Breast epithelium (tissue), 4 donors: ENCODE measurements at regions not wholly inside any gene's neighbourhood (a gene's known extent, or its start where the extent isn't known, plus 50 kb on each side); places are given as distances from the start of the nearest gene placed in this dataset.
"Not testable (repeated sequence)": the region's sequence is repeated elsewhere in the genome, so short reads cannot be mapped to it uniquely, and the experiment has no call there.

Experiments used
- DNase-seq, 2 donors: peaks; one replicate each; pipeline ENCODE4 v3.0.0-alpha.2; 2019; ENCODE audit warnings: low spot score in 2 of 2
- H3K27ac ChIP-seq, 2 donors: fragments of 200-600 bp; sonication (generic) in 1 of 2; one replicate each; pipeline ENCODE4 v1.5.1; 2016 to 2019; ENCODE audit warnings: mild to moderate bottlenecking in 1 of 2
- H3K27me3 ChIP-seq, 2 donors: fragments of 200-600 bp; sonication (generic) in 1 of 2; one replicate each; pipeline versions ENCODE4 v1.5.1 to v1.6.0; 2017 to 2019; ENCODE audit warnings: control low read depth in 1 of 2, mild to moderate bottlenecking in 1 of 2
- H3K36me3 ChIP-seq: fragments of 200-600 bp; one replicate; pipeline ENCODE4 v1.5.1; 2019
- H3K4me1 ChIP-seq, 2 donors: fragments of 200-600 bp; sonication (generic); one replicate each; pipeline ENCODE4 v1.5.1; 2016 to 2019; ENCODE audit warnings: control low read depth in 1 of 2
- H3K4me3 ChIP-seq, 3 donors: fragments of 200-600 bp; sonication (generic); 1 replicate in 2 of 3; 2 replicates in 1 of 3; pipeline ENCODE4 v1.5.1; 2016 to 2019; ENCODE audit warnings: mild to moderate bottlenecking in 3 of 3, moderate library complexity in 2 of 3
- H3K9me3 ChIP-seq, 2 donors: fragments of 200-600 bp; sonication (generic) in 1 of 2; one replicate each; pipeline ENCODE4 v1.5.1; 2016 to 2019; ENCODE audit warnings: control low read depth in 1 of 2
- CTCF ChIP-seq, 3 donors: fragments of 450-650 bp; IDR thresholded peaks; one replicate each; pipeline ENCODE4 v1.5.1; 2016 to 2017; ENCODE audit warnings: antibody characterized with exemption in 3 of 3, mild to moderate bottlenecking in 3 of 3, moderate library complexity in 3 of 3
- POLR2A ChIP-seq: fragments of 450-650 bp; IDR thresholded peaks from one replicate; pipeline ENCODE4 v1.6.1; 2016; ENCODE audit warnings: antibody characterized with exemption, mild to moderate bottlenecking, moderate library complexity
- POLR2AphosphoS5 ChIP-seq, 3 donors: sonication (generic); formaldehyde crosslinking; IDR thresholded peaks; one replicate each; pipeline ENCODE4 v1.6.1; 2017; ENCODE audit warnings: antibody characterized with exemption in 3 of 3
- intact Hi-C: fragments of 100-400 bp; cut with DNase I; formaldehyde crosslinking; loops from one replicate; pipeline ENCODE4 v1.15.1; 2023; ENCODE audit warnings: low total_unique reads

GRCh38 chr10:3925184-3925583 is 140.2 kb upstream of the KLF6 start:
- no peaks in the 10 kb centered on the region for H3K36me3 ChIP-seq
- no peak overlapping the region for H3K27ac ChIP-seq
- H3K27me3 ChIP-seq: no peaks in the 10 kb centered on the region
- DNase-seq: no peak
- H3K4me3 ChIP-seq: no peak overlapping the region
- TF ChIP-seq CTCF (IDR thresholded peaks at IDR 0.05) (no peak), POLR2AphosphoS5 (IDR thresholded peaks at IDR 0.05) (no peak), POLR2A (no peak)
- no peaks in the 10 kb centered on the region for H3K4me1 ChIP-seq
- H3K9me3 ChIP-seq: no peaks in the 10 kb centered on the region
- intact Hi-C loops: no loop called here

- TF ChIP-seq POLR2A (no peak), CTCF (IDR thresholded peaks at IDR 0.05) (no peak), POLR2AphosphoS5 (IDR thresholded peaks at IDR 0.05) (no peak)
- Histone ChIP-seq H3K36me3 (no peaks in the 10 kb centered on the region), H3K4me1 (no peaks in the 10 kb centered on the region), H3K4me3 (no peak overlapping the region), H3K27ac (no peak overlapping the region), H3K27me3 (no peaks in the 10 kb centered on the region), H3K9me3 (no peaks in the 10 kb centered on the region)
- no peak for DNase-seq
- intact Hi-C loops: no loop called here
Observed at GRCh38 chr10:3924344-3924743, 139.3 kb upstream of the KLF6 start.

- TF ChIP-seq CTCF (IDR thresholded peaks at IDR 0.05) (no peak), POLR2AphosphoS5 (IDR thresholded peaks at IDR 0.05) (no peak)
- Histone ChIP-seq H3K27ac (no peak overlapping the region), H3K36me3 (no peaks in the 10 kb centered on the region), H3K27me3 (no peaks in the 10 kb centered on the region), H3K9me3 (no peaks in the 10 kb centered on the region), H3K4me1 (no peaks in the 10 kb centered on the region), H3K4me3 (no peak overlapping the region)
- DNase-seq: no peak
- intact Hi-C loops: no loop called here
Observed at GRCh38 chr10:3923033-3923432, 138.0 kb upstream of the KLF6 start.

- Histone ChIP-seq H3K36me3 (no peaks in the 10 kb centered on the region), H3K4me1 (no peaks in the 10 kb centered on the region), H3K27ac (no peak overlapping the region), H3K4me3 (no peak overlapping the region), H3K9me3 (no peaks in the 10 kb centered on the region), H3K27me3 (no peaks in the 10 kb centered on the region)
- DNase-seq: no peak
- TF ChIP-seq POLR2A (no peak), POLR2AphosphoS5 (IDR thresholded peaks at IDR 0.05) (no peak), CTCF (IDR thresholded peaks at IDR 0.05) (no peak)
- intact Hi-C loops: no loop called here
Observed at GRCh38 chr10:3919709-3920308, 134.8 kb upstream of the KLF6 start.

- H3K4me3 ChIP-seq, intact Hi-C loops, H3K9me3 ChIP-seq, H3K4me1 ChIP-seq, DNase-seq, H3K27me3 ChIP-seq, H3K36me3 ChIP-seq, H3K27ac ChIP-seq: not testable (repeated sequence)
Observed at GRCh38 chr10:3917392-3917791, 132.4 kb upstream of the KLF6 start.

GRCh38 chr10:3914733-3915132 is 129.7 kb upstream of the KLF6 start:
- no peaks in the 10 kb centered on the region for H3K4me1 ChIP-seq
- H3K27me3 ChIP-seq: no peaks in the 10 kb centered on the region
- H3K4me3 ChIP-seq: peak overlapping the region in 1 of 3 donors; percentile 16
- H3K27ac ChIP-seq: no peak overlapping the region
- H3K36me3 ChIP-seq: no peaks in the 10 kb centered on the region
- intact Hi-C loops: no loop called here
- TF ChIP-seq POLR2AphosphoS5 (IDR thresholded peaks at IDR 0.05): no peak
- no peak for TF ChIP-seq CTCF (IDR thresholded peaks at IDR 0.05)
- no peak for TF ChIP-seq POLR2A
- DNase-seq: peak in 1 of 2 donors; percentile 13
- no peaks in the 10 kb centered on the region for H3K9me3 ChIP-seq
